Endothelial cell (in vitro differentiated cells): ENCODE measurements at regions not wholly inside any gene's neighbourhood (a gene's known extent, or its start where the extent isn't known, plus 50 kb on each side); places are given as distances from the start of the nearest gene placed in this dataset.
A peak's percentile ranks its signal among the peaks of the same experiment; 100 is the strongest.

Experiments
- DNase-seq: peaks from one replicate; pipeline ENCODE4 v3.0.0; 2021; ENCODE audit warnings: low spot score
- H3K27ac Mint-ChIP-seq: one replicate; pipeline ENCODE4 v1.8.0; 2021; ENCODE audit warnings: mixed read lengths, inconsistent platforms; ENCODE audit not compliant: unreplicated experiment
- H3K27me3 Mint-ChIP-seq: one replicate; pipeline ENCODE4 v1.8.0; 2021; ENCODE audit warnings: mild to moderate bottlenecking, moderate library complexity, mixed read lengths, inconsistent platforms; ENCODE audit not compliant: unreplicated experiment
- H3K36me3 Mint-ChIP-seq: one replicate; pipeline ENCODE4 v1.8.0; 2021; ENCODE audit warnings: mild to moderate bottlenecking, low read depth, mixed read lengths, inconsistent platforms; ENCODE audit not compliant: unreplicated experiment
- H3K4me1 Mint-ChIP-seq: one replicate; pipeline ENCODE4 v1.8.0; 2021; ENCODE audit warnings: mild to moderate bottlenecking, mixed read lengths, inconsistent platforms; ENCODE audit not compliant: unreplicated experiment
- H3K4me3 Mint-ChIP-seq: one replicate; pipeline ENCODE4 v1.8.0; 2021; ENCODE audit warnings: mild to moderate bottlenecking, mixed read lengths, inconsistent platforms; ENCODE audit not compliant: unreplicated experiment
- H3K9me3 Mint-ChIP-seq: one replicate; pipeline ENCODE4 v1.8.0; 2021; ENCODE audit warnings: mixed read lengths, inconsistent platforms; ENCODE audit not compliant: unreplicated experiment
- TF ChIP-seq, protein P1 (sequence below): fragments of 200-600 bp; sonication (generic); IDR thresholded peaks from one replicate; pipeline ENCODE4 v1.5.0; 2021; ENCODE audit warnings: antibody characterized with exemption; ENCODE audit not compliant: unreplicated experiment

DNA sequence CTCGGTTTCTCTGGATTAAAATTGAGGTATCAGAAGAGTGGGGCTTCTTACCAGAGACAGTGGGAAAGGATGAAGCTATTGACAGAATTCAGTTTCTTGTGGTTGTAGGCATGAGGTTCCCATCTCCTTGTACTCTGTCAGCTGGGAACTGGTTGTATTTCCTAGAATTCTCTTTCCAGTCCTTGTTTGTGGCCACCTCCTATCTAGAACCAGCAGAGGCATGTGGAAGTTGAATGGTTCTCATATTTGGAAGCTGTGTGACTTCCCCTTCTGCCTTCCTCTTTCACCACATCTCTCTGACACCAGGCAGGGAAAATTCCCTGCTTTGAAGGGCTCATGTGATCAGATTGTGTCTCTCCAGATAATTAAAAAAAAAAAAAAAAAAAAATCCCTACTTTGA, 457.7 kb upstream of the ADAMTS5 start:
- no peaks in the 10 kb centered on the region for H3K36me3 Mint-ChIP-seq
- DNase-seq, result no peak
- H3K4me3 Mint-ChIP-seq, result no peak overlapping the region
- TF ChIP-seq, protein P1, sequence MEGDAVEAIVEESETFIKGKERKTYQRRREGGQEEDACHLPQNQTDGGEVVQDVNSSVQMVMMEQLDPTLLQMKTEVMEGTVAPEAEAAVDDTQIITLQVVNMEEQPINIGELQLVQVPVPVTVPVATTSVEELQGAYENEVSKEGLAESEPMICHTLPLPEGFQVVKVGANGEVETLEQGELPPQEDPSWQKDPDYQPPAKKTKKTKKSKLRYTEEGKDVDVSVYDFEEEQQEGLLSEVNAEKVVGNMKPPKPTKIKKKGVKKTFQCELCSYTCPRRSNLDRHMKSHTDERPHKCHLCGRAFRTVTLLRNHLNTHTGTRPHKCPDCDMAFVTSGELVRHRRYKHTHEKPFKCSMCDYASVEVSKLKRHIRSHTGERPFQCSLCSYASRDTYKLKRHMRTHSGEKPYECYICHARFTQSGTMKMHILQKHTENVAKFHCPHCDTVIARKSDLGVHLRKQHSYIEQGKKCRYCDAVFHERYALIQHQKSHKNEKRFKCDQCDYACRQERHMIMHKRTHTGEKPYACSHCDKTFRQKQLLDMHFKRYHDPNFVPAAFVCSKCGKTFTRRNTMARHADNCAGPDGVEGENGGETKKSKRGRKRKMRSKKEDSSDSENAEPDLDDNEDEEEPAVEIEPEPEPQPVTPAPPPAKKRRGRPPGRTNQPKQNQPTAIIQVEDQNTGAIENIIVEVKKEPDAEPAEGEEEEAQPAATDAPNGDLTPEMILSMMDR, result no peak
- no peaks in the 10 kb centered on the region for H3K9me3 Mint-ChIP-seq
- peak overlapping the region; percentile 13 for H3K27ac Mint-ChIP-seq
- peaks cover 5% of the 10 kb centered on the region for H3K27me3 Mint-ChIP-seq
- peaks cover 8% of the 10 kb centered on the region for H3K4me1 Mint-ChIP-seq

DNA sequence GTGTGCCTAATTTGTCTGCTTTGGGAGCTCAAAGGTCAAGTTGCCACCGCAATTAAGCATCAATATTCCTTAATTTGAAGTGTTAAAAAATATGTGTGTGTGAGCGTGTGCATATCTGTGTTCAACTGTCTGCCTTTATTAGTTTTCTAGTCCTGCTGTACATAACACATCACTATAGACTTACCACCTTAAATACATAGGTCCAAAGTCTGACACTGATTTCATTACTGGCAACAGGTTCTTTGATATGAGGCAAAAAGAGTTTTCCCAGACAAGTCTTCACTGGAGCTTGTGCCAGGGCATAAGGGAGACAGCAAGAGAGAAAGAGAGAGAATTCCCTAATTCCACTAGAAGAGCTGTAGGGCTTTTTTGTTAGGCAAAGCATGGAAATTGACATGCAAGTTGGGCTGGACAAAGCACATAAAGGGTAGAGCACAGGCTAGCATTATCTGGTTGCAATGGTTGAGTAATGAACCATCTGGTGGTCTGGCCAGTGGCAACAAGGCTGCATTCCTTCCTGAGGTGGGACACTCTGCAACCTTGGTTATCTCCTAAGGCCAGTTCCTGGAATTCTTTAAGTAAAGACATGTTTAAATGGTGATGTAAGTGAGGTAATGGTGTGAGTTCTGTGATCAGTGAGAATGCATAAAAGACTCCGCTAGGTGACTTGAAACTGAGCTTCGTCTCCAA, 457.2 kb upstream of the ADAMTS5 start:
- peak overlapping the region; percentile 13 for H3K27ac Mint-ChIP-seq
- no peak for DNase-seq
- peaks cover 5% of the 10 kb centered on the region for H3K27me3 Mint-ChIP-seq

DNA sequence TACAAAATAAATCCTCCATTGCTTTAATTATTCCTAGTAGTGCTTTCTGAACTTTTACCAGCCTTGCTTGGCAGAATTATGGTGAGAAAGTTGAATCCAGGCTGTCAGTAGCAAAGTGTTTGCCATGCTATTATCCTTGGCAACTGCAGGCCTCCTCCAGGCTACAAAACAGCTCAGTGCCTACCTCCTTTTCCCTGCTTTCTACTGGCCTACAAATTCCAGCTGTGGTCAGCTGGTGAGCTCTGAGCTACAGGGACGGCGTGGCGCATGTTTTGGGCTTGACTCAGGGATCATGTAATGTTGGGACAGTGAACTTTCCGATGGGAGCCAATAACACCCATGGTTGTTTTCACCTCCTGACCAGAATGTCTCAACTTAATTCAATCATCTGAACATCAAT, 456.1 kb upstream of the ADAMTS5 start:
- no peak overlapping the region for H3K4me3 Mint-ChIP-seq
- no peaks in the 10 kb centered on the region for H3K9me3 Mint-ChIP-seq
- TF ChIP-seq, protein P1, result no peak
- peaks cover 8% of the 10 kb centered on the region for H3K4me1 Mint-ChIP-seq
- H3K27me3 Mint-ChIP-seq, result peaks cover 5% of the 10 kb centered on the region
- no peak for DNase-seq
- H3K36me3 Mint-ChIP-seq, result no peaks in the 10 kb centered on the region
- H3K27ac Mint-ChIP-seq, result peak overlapping the region; percentile 42

More for the DNA sequence above, 457.2 kb upstream of the ADAMTS5 start:
- TF ChIP-seq, protein P1, result no peak
- H3K4me1 Mint-ChIP-seq, result peaks cover 8% of the 10 kb centered on the region
- no peak overlapping the region for H3K4me3 Mint-ChIP-seq
- no peaks in the 10 kb centered on the region for H3K9me3 Mint-ChIP-seq
- no peaks in the 10 kb centered on the region for H3K36me3 Mint-ChIP-seq

DNA sequence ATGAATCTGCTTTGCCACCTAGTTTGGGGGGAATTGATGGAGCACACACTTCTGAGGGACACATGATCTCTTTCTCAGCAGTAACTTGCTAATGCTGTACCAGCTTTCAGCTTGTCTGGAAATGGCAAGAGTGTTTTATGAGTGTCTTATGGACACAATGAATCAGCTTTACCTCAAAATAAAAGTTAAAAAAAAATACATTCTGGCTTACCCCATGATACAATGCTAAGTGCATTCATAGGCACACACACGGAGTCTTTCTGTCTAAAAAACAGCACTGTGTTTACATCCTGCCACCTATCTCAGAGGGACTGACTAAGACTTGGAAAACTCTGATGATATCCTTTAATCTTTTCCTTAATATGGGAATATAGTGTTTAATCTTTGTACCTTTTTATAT, 455.5 kb upstream of the ADAMTS5 start:
- no peaks in the 10 kb centered on the region for H3K9me3 Mint-ChIP-seq

DNA sequence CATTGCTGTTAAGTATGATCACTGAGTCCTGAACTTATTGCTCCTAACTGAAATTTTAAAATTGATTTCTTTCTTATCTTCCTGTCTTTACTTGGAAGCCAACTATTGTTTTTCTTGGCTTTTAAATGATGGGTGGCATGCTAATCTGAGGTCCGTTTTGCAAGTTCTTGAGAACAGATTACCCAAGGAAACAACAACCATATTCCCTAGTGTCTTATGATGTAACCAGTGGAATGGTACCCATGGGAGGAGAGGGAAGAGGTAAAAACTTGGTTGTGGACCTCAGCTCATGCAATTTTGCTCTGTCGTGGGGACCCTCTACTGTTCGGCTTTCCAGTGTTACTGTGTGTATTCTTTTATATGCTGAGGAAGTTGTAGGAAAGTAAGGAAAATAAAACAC, 454.8 kb upstream of the ADAMTS5 start:
- Mint-ChIP-seq H3K36me3 (no peaks in the 10 kb centered on the region), H3K4me1 (peaks cover 8% of the 10 kb centered on the region), H3K9me3 (no peaks in the 10 kb centered on the region), H3K27ac (no peak overlapping the region), H3K27me3 (peaks cover 4% of the 10 kb centered on the region), H3K4me3 (no peak overlapping the region)
- TF ChIP-seq, protein P1, result no peak
- no peak for DNase-seq

More for the DNA sequence above, 455.5 kb upstream of the ADAMTS5 start:
- no peak overlapping the region for H3K4me3 Mint-ChIP-seq
- DNase-seq, result no peak
- no peak overlapping the region for H3K27ac Mint-ChIP-seq
- TF ChIP-seq, protein P1, result no peak
- peaks cover 8% of the 10 kb centered on the region for H3K4me1 Mint-ChIP-seq
- H3K36me3 Mint-ChIP-seq, result no peaks in the 10 kb centered on the region
- H3K27me3 Mint-ChIP-seq, result peaks cover 4% of the 10 kb centered on the region
